ENCODE measurements at regions not wholly inside any gene's neighbourhood (a gene's known extent, or its start where the extent isn't known, plus 50 kb on each side); places are given as distances from the start of the nearest gene placed in this dataset.

- no peaks in the 10 kb centered on the region for H4K20me1 ChIP-seq
Measured at GRCh38 chr1:188877668-188878067, 1600.0 kb downstream of the BRINP3 start.

GRCh38 chr1:188888386-188888785 is 1589.3 kb downstream of the BRINP3 start:
- Histone ChIP-seq H3K4me2 (no peak overlapping the region), H3K4me1 (no peaks in the 10 kb centered on the region), H3K9ac (no peak overlapping the region), H3K9me3 (no peaks in the 10 kb centered on the region), H4K20me1 (no peaks in the 10 kb centered on the region), H3K27ac (no peak overlapping the region), H3K36me3 (no peaks in the 10 kb centered on the region), H3K4me3 (no peak overlapping the region), H3K27me3 (no peaks in the 10 kb centered on the region)
- TF ChIP-seq Cebpa-rat (IDR thresholded peaks at IDR 0.05): no peak

More at GRCh38 chr1:188877668-188878067, 1600.0 kb downstream of the BRINP3 start:
- Histone ChIP-seq H3K4me2 (no peak overlapping the region), H3K27me3 (no peaks in the 10 kb centered on the region), H3K4me3 (no peak overlapping the region), H3K27ac (no peak overlapping the region), H3K9me3 (no peaks in the 10 kb centered on the region), H3K36me3 (no peaks in the 10 kb centered on the region), H3K4me1 (no peaks in the 10 kb centered on the region), H3K9ac (no peak overlapping the region)
- TF ChIP-seq Cebpa-rat (IDR thresholded peaks at IDR 0.05): no peak

- H3K4me2 ChIP-seq: no peak overlapping the region
- no peaks in the 10 kb centered on the region for H3K4me1 ChIP-seq
- TF ChIP-seq Cebpa-rat (IDR thresholded peaks at IDR 0.05): no peak
- H3K4me3 ChIP-seq: no peak overlapping the region
- H3K36me3 ChIP-seq: no peaks in the 10 kb centered on the region
- no peak overlapping the region for H3K27ac ChIP-seq
- H4K20me1 ChIP-seq: no peaks in the 10 kb centered on the region
- no peaks in the 10 kb centered on the region for H3K9me3 ChIP-seq
- no peaks in the 10 kb centered on the region for H3K27me3 ChIP-seq
- H3K9ac ChIP-seq: no peak overlapping the region
Measured at GRCh38 chr1:188889166-188889565, 1588.5 kb downstream of the BRINP3 start.

- Histone ChIP-seq H4K20me1 (no peaks in the 10 kb centered on the region), H3K4me3 (no peak overlapping the region)
Measured at GRCh38 chr1:188891958-188892357, 1585.7 kb downstream of the BRINP3 start.

GRCh38 chr1:188895611-188896010 is 1582.1 kb downstream of the BRINP3 start:
- Histone ChIP-seq H3K27me3 (no peaks in the 10 kb centered on the region), H4K20me1 (no peaks in the 10 kb centered on the region), H3K27ac (no peak overlapping the region), H3K36me3 (no peaks in the 10 kb centered on the region), H3K4me1 (no peaks in the 10 kb centered on the region), H3K9ac (no peak overlapping the region), H3K4me3 (no peak overlapping the region), H3K9me3 (no peaks in the 10 kb centered on the region), H3K4me2 (no peak overlapping the region)
- TF ChIP-seq Cebpa-rat (IDR thresholded peaks at IDR 0.05): no peak

More at GRCh38 chr1:188891958-188892357, 1585.7 kb downstream of the BRINP3 start:
- Histone ChIP-seq H3K9ac (no peak overlapping the region), H3K27ac (no peak overlapping the region), H3K36me3 (no peaks in the 10 kb centered on the region), H3K9me3 (no peaks in the 10 kb centered on the region), H3K27me3 (no peaks in the 10 kb centered on the region), H3K4me1 (no peaks in the 10 kb centered on the region), H3K4me2 (no peak overlapping the region)
- no peak for TF ChIP-seq Cebpa-rat (IDR thresholded peaks at IDR 0.05)

GRCh38 chr1:188903241-188903640 is 1574.4 kb downstream of the BRINP3 start:
- no peak overlapping the region for H3K4me3 ChIP-seq
- no peaks in the 10 kb centered on the region for H3K36me3 ChIP-seq
- H3K27ac ChIP-seq: no peak overlapping the region
- H3K9ac ChIP-seq: no peak overlapping the region
- H3K9me3 ChIP-seq: no peaks in the 10 kb centered on the region
- TF ChIP-seq Cebpa-rat (IDR thresholded peaks at IDR 0.05): no peak
- H4K20me1 ChIP-seq: no peaks in the 10 kb centered on the region
- no peaks in the 10 kb centered on the region for H3K27me3 ChIP-seq
- no peaks in the 10 kb centered on the region for H3K4me1 ChIP-seq
- H3K4me2 ChIP-seq: no peak overlapping the region

- Histone ChIP-seq H3K4me3 (no peak overlapping the region), H3K9ac (no peak overlapping the region), H3K27ac (no peak overlapping the region), H3K36me3 (no peaks in the 10 kb centered on the region), H3K4me2 (no peak overlapping the region), H3K9me3 (no peaks in the 10 kb centered on the region), H3K27me3 (no peaks in the 10 kb centered on the region), H4K20me1 (no peaks in the 10 kb centered on the region), H3K4me1 (no peaks in the 10 kb centered on the region)
- TF ChIP-seq Cebpa-rat (IDR thresholded peaks at IDR 0.05): no peak
Measured at GRCh38 chr1:188904201-188904600, 1573.5 kb downstream of the BRINP3 start.

- Histone ChIP-seq H3K4me1 (no peaks in the 10 kb centered on the region), H3K36me3 (no peaks in the 10 kb centered on the region), H4K20me1 (no peaks in the 10 kb centered on the region), H3K4me3 (no peak overlapping the region), H3K27ac (no peak overlapping the region), H3K9me3 (no peaks in the 10 kb centered on the region), H3K9ac (no peak overlapping the region), H3K4me2 (no peak overlapping the region), H3K27me3 (no peaks in the 10 kb centered on the region)
- no peak for TF ChIP-seq Cebpa-rat (IDR thresholded peaks at IDR 0.05)
Measured at GRCh38 chr1:188906921-188907641, 1570.6 kb downstream of the BRINP3 start.

GRCh38 chr1:188930382-188930781 is 1547.3 kb downstream of the BRINP3 start:
- Histone ChIP-seq H4K20me1 (no peaks in the 10 kb centered on the region), H3K27ac (no peak overlapping the region), H3K4me2 (no peak overlapping the region), H3K9ac (no peak overlapping the region), H3K4me3 (no peak overlapping the region), H3K36me3 (no peaks in the 10 kb centered on the region), H3K27me3 (no peaks in the 10 kb centered on the region), H3K4me1 (no peaks in the 10 kb centered on the region), H3K9me3 (no peaks in the 10 kb centered on the region)
- no peak for TF ChIP-seq Cebpa-rat (IDR thresholded peaks at IDR 0.05)

GRCh38 chr1:188931506-188931905 is 1546.2 kb downstream of the BRINP3 start:
- no peaks in the 10 kb centered on the region for H3K9me3 ChIP-seq
- no peak overlapping the region for H3K4me3 ChIP-seq
- no peaks in the 10 kb centered on the region for H4K20me1 ChIP-seq
- no peak overlapping the region for H3K4me2 ChIP-seq
- no peaks in the 10 kb centered on the region for H3K4me1 ChIP-seq
- no peaks in the 10 kb centered on the region for H3K27me3 ChIP-seq
- no peak overlapping the region for H3K9ac ChIP-seq
- no peak overlapping the region for H3K27ac ChIP-seq
- no peaks in the 10 kb centered on the region for H3K36me3 ChIP-seq
- TF ChIP-seq Cebpa-rat (IDR thresholded peaks at IDR 0.05): no peak

All from BLaER1 (cell line).